ENCODE measurements at regions not wholly inside any gene's neighbourhood (a gene's known extent, or its start where the extent isn't known, plus 50 kb on each side); places are given as distances from the start of the nearest gene placed in this dataset.

GRCh38 chr6:106750946-106751345 is 121.6 kb downstream of the QRSL1 start:
- Histone ChIP-seq H3K27ac (ENCODE audit: low read depth) (no peak overlapping the region), H3K79me2 (replicated peaks; ENCODE audit: insufficient read depth) (no peaks in the 10 kb centered on the region), H3K4me2 (no peak overlapping the region), H3K4me3 (no peak overlapping the region), H3K9me2 (ENCODE audit: insufficient read depth) (no peaks in the 10 kb centered on the region), H3F3A (replicated peaks; ENCODE audit: low read depth) (no peaks in the 10 kb centered on the region), H3K4me1 (ENCODE audit: insufficient read depth) (peaks cover 32% of the 10 kb centered on the region), H4K20me1 (replicated peaks; ENCODE audit: insufficient read depth) (no peaks in the 10 kb centered on the region), H3K36me3 (ENCODE audit: insufficient read depth) (no peaks in the 10 kb centered on the region), H2AFZ (peak overlapping the region; percentile 74; the same call in 1 of the 2 replicates), H3K27me3 (ENCODE audit: insufficient read depth) (no peaks in the 10 kb centered on the region)
- ATAC-seq, result no peak
- Mint-ChIP-seq H3K36me3 (ENCODE audit: low read depth) (no peaks in the 10 kb centered on the region), H3K4me3 (no peak overlapping the region), H3K4me1 (peaks cover 41% of the 10 kb centered on the region), H3K27me3 (ENCODE audit: insufficient read depth, low read depth, poor library complexity) (peaks cover 3% of the 10 kb centered on the region), H3K9me3 (no peaks in the 10 kb centered on the region), H3K27ac (no peak overlapping the region)
- no peak for DNase-seq (ENCODE audit: low spot score)
- no peak for TF ChIP-seq ZNF462 (CRISPR knock-in tag; IDR thresholded peaks at IDR 0.05)
- TF ChIP-seq NANOG (IDR thresholded peaks at IDR 0.05; ENCODE audit: borderline replicate concordance), result no peak
- TF ChIP-seq EZH2phosphoT487 (IDR thresholded peaks at IDR 0.05; ENCODE audit: unreplicated experiment), result no peak
- no peak for TF ChIP-seq POLR2AphosphoS5 (IDR thresholded peaks at IDR 0.05; ENCODE audit: low read depth)
- no peak for TF ChIP-seq CREB1 (CRISPR knock-in tag; IDR thresholded peaks at IDR 0.05; ENCODE audit: low read depth)
- TF ChIP-seq JUNB (IDR thresholded peaks at IDR 0.05; ENCODE audit: unreplicated experiment), result no peak

Measured in GM23338 (cell line).